CD4-positive, CD25-positive, alpha-beta regulatory T cell (primary cell): ENCODE measurements at regions not wholly inside any gene's neighbourhood (a gene's known extent, or its start where the extent isn't known, plus 50 kb on each side); places are given as distances from the start of the nearest gene placed in this dataset.

ENCODE experiments used
- ATAC-seq, 2 donors: fragments of 150-1000 bp; cut with Tn5 transposase; one replicate each; pipeline ENCODE4 v1.10.0; 2021; ENCODE audit warnings: low read depth in 2 of 2, moderate number of reproducible peaks in 2 of 2, moderate library complexity in 1 of 2
- DNase-seq, 3 donors: peaks; one replicate each; pipeline versions ENCODE4 v3.0.0 to v3.0.0-alpha.2; 2012 to 2022; ENCODE audit warnings: mixed read lengths in 1 of 3
- H3K27ac ChIP-seq: one replicate; pipeline ENCODE4 v1.7.0; 2013; ENCODE audit warnings: mild to moderate bottlenecking, low read length; ENCODE audit not compliant: insufficient read depth, poor library complexity, severe bottlenecking
- H3K27me3 ChIP-seq: one replicate; pipeline ENCODE4 v1.7.0; 2013; ENCODE audit warnings: low read length; ENCODE audit not compliant: control insufficient read depth, insufficient read depth
- H3K36me3 ChIP-seq: one replicate; pipeline ENCODE4 v1.7.0; 2013; ENCODE audit warnings: mild to moderate bottlenecking, low read length, moderate library complexity; ENCODE audit not compliant: control insufficient read depth, insufficient read depth
- H3K4me1 ChIP-seq: 2 replicates; pipeline ENCODE4 v1.7.0; 2013; ENCODE audit warnings: mild to moderate bottlenecking, low read length; ENCODE audit not compliant: insufficient read depth, control insufficient read depth, poor library complexity, severe bottlenecking
- H3K4me3 ChIP-seq: one replicate; pipeline ENCODE4 v1.7.0; 2013; ENCODE audit warnings: low read depth, mild to moderate bottlenecking, low read length, moderate library complexity
- H3K9me3 ChIP-seq, 2 experiments: 1 replicate in 1 of 2; 2 replicates in 1 of 2; pipeline ENCODE4 v1.7.0; 2013; ENCODE audit warnings: low read length in 2 of 2, mild to moderate bottlenecking in 1 of 2, moderate library complexity in 1 of 2; ENCODE audit not compliant: control insufficient read depth in 2 of 2
- H3K27ac Mint-ChIP-seq, 3 donors: one replicate each; pipeline ENCODE4 v1.8.0; 2020 to 2022; ENCODE audit warnings: mild to moderate bottlenecking in 3 of 3, mixed read lengths in 3 of 3, moderate library complexity in 2 of 3
- H3K27me3 Mint-ChIP-seq: one replicate; pipeline ENCODE4 v1.8.0; 2022; ENCODE audit warnings: mild to moderate bottlenecking, mixed read lengths
- H3K36me3 Mint-ChIP-seq: one replicate; pipeline ENCODE4 v1.8.0; 2020; ENCODE audit warnings: mixed read lengths
- H3K4me1 Mint-ChIP-seq, 4 donors: one replicate each; pipeline ENCODE4 v1.8.0; 2020 to 2022; ENCODE audit warnings: mixed read lengths in 4 of 4, mild to moderate bottlenecking in 1 of 4
- H3K4me3 Mint-ChIP-seq, 4 donors: one replicate each; pipeline ENCODE4 v1.8.0; 2020 to 2022; ENCODE audit warnings: mild to moderate bottlenecking in 4 of 4, mixed read lengths in 4 of 4, moderate library complexity in 3 of 4
- H3K9me3 Mint-ChIP-seq, 7 donors: one replicate each; pipeline ENCODE4 v1.8.0; 2020 to 2022; ENCODE audit warnings: mixed read lengths in 7 of 7, mild to moderate bottlenecking in 3 of 7, moderate library complexity in 2 of 7

DNA sequence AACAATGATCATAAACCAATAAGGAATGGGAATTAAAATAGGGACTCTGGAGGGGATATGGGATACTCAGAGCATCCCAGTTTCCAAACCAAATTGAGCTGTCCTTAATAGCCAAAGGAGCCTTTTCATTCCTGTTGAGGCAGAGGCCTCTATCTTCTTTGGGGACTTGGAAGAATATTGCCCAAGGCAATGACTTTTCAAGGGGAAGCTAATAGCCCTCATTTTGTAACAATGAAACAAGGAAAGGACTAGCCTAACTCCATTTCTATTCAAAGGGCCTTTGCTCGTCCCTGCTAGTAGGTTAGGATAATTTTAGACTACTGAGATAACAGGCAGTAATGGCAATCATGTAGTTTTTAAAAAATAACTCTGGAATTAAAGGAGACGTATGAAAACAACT, 789.8 kb upstream of the SLITRK5 start:
- DNase-seq: no peak
- H3K4me3 ChIP-seq: no peak overlapping the region
- no peaks in the 10 kb centered on the region for H3K4me1 ChIP-seq
- Mint-ChIP-seq H3K27me3 (no peaks in the 10 kb centered on the region), H3K4me1 (peaks cover 0 to 4% (median 0%) of the 10 kb centered on the region in 4 donors), H3K4me3 (no peak overlapping the region), H3K27ac (no peak overlapping the region), H3K9me3 (peaks cover 0 to 20% (median 5%) of the 10 kb centered on the region in 7 donors), H3K36me3 (no peaks in the 10 kb centered on the region)
- no peaks in the 10 kb centered on the region for H3K27me3 ChIP-seq
- no peak for ATAC-seq
- H3K36me3 ChIP-seq: no peaks in the 10 kb centered on the region
- peaks cover 0 to 17% of the 10 kb centered on the region in 2 experiments for H3K9me3 ChIP-seq
- H3K27ac ChIP-seq: no peak overlapping the region

DNA sequence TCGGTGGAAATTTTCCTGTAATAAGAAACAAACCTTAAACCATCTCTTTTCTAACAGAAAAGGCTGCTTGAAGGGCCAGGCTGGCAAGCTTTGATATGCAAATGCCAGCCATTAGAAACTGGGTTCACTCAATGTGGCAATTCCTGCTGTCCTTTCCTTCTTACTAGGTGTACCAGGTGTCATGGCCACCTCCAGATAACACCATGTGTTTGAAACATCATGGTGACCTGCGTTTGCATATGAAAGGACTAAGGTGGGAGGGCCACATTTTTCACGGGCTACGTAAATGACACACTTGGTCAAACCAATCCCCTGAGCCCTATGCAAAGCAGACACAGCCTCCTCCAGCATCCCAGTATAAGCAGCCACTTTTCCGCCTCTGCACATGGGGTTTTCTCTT, 789.1 kb upstream of the SLITRK5 start:
- Histone ChIP-seq H3K9me3 (peaks cover 0 to 17% of the 10 kb centered on the region in 2 experiments), H3K4me3 (no peak overlapping the region), H3K27me3 (no peaks in the 10 kb centered on the region), H3K27ac (no peak overlapping the region), H3K4me1 (no peaks in the 10 kb centered on the region), H3K36me3 (no peaks in the 10 kb centered on the region)
- H3K27me3 Mint-ChIP-seq: no peaks in the 10 kb centered on the region
- H3K9me3 Mint-ChIP-seq: peaks cover 0 to 20% (median 5%) of the 10 kb centered on the region in 7 donors
- H3K4me3 Mint-ChIP-seq: no peak overlapping the region
- H3K36me3 Mint-ChIP-seq: no peaks in the 10 kb centered on the region
- ATAC-seq (no peak), DNase-seq (no peak)
- no peak overlapping the region for H3K27ac Mint-ChIP-seq
- H3K4me1 Mint-ChIP-seq: peaks cover 0 to 4% (median 0%) of the 10 kb centered on the region in 4 donors

DNA sequence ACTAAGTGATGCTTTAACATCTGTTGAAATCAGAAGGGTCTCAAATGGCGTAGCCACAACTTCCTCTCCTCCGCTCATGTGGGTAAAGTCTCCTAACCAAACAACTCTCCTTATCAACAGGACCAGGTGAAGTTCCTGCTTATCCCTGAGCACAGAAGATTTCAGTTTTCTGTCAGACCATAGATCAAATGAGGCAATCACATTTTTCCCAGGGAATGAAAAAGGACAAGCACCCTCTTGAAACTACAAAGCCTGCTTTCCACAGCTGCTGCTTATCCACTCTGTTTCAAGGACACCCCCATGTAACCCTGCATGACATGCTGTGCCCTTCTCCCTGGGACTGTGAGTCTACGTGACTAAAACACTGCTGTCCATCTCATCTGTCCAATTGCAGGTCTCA, 788.3 kb upstream of the SLITRK5 start:
- H3K36me3 ChIP-seq: no peaks in the 10 kb centered on the region
- no peaks in the 10 kb centered on the region for H3K36me3 Mint-ChIP-seq
- H3K27ac Mint-ChIP-seq: no peak overlapping the region
- H3K27me3 Mint-ChIP-seq: no peaks in the 10 kb centered on the region
- peaks cover 0 to 17% of the 10 kb centered on the region in 2 experiments for H3K9me3 ChIP-seq
- ATAC-seq: no peak
- H3K27ac ChIP-seq: no peak overlapping the region
- no peaks in the 10 kb centered on the region for H3K4me1 ChIP-seq
- no peaks in the 10 kb centered on the region for H3K27me3 ChIP-seq
- H3K4me3 Mint-ChIP-seq: no peak overlapping the region
- H3K4me1 Mint-ChIP-seq: peaks cover 0 to 4% (median 0%) of the 10 kb centered on the region in 4 donors
- no peak overlapping the region for H3K4me3 ChIP-seq
- no peak for DNase-seq
- peaks cover 0 to 23% (median 5%) of the 10 kb centered on the region in 7 donors for H3K9me3 Mint-ChIP-seq

DNA sequence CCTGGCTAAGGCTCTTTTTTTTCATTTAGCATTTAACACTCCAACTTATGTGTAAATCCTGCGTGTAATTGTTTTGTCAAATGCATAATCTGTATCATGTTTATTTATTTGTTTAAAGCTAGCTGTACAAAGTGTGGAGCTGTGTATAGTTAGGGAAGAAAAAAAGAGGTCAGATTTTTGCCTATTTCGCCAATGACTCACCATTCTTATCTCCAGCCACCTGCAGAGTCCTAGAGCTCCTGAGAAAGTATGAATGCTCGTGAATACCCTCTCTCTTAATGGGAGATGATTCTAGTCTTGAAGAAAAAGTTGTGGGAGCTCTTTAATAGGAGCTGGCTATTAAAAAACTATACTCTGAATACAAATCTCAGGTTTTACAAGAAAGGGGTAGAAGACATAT, 778.8 kb upstream of the SLITRK5 start:
- Mint-ChIP-seq H3K36me3 (no peaks in the 10 kb centered on the region), H3K9me3 (peaks cover 0 to 30% (median 12%) of the 10 kb centered on the region in 7 donors), H3K27me3 (no peaks in the 10 kb centered on the region), H3K4me1 (no peaks in the 10 kb centered on the region), H3K4me3 (no peak overlapping the region), H3K27ac (no peak overlapping the region)
- Histone ChIP-seq H3K27ac (no peak overlapping the region), H3K4me1 (no peaks in the 10 kb centered on the region), H3K27me3 (no peaks in the 10 kb centered on the region), H3K9me3 (peaks cover 0 to 4% of the 10 kb centered on the region in 2 experiments), H3K36me3 (no peaks in the 10 kb centered on the region), H3K4me3 (no peak overlapping the region)
- ATAC-seq: no peak
- DNase-seq: no peak

DNA sequence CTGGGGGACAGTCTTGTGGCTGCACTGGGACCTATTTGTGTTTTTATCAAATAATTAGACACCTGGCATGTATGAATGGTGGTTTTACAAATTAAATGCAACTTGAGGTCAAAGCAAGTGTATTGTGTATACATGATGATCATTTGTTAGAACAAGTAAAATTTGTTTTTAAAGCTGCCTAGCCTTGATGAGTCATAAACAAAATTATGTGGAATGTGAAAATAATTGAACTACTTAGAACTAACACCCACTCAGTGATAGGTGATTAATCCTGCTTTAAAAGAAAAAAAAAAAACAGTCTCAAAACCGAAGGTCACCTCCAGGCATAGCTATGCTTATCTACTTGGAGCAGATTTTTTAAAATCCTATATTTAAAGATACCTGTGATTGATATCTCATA, 770.3 kb upstream of the SLITRK5 start:
- Mint-ChIP-seq H3K27me3 (no peaks in the 10 kb centered on the region), H3K4me1 (no peaks in the 10 kb centered on the region), H3K4me3 (no peak overlapping the region), H3K36me3 (no peaks in the 10 kb centered on the region), H3K9me3 (peaks cover 0 to 22% (median 6%) of the 10 kb centered on the region in 7 donors), H3K27ac (no peak overlapping the region)
- no peaks in the 10 kb centered on the region for H3K9me3 ChIP-seq
- H3K36me3 ChIP-seq: no peaks in the 10 kb centered on the region
- no peaks in the 10 kb centered on the region for H3K4me1 ChIP-seq
- H3K4me3 ChIP-seq: no peak overlapping the region
- no peaks in the 10 kb centered on the region for H3K27me3 ChIP-seq
- no peak for ATAC-seq
- H3K27ac ChIP-seq: no peak overlapping the region
- no peak for DNase-seq

DNA sequence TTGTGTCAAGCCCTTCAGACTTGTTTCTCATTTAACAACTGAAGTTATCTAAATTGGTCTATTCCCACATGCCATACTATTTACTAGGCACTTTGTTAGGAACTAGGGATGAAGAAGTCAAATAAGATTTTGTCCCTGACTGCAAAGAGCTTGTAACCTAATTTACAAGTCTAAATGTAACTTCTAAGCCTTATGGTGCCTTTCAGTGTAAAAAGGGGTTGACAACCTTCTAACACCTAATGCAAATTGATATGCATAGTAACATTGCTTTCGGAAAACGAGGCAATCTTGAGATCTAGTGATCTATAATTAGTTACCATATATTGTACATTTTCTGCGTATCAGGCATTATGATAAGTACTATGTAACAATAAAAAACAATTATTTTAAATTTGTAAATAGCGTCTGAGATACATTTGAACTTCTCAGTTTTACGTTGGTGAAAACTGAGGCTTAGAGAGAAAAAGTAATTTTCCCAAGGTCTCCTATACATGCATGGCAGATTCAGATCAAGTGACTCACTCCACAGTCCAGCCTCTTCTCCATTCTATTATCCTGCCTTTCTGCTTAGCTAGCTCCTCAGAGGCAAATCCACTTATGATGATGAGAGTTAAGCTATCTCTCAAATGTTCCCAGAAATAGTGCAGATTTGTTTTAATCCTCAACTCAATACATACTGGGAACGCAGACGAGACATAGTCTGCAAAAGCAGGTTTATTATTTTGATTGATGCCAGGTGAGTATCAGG, 764.9 kb upstream of the SLITRK5 start:
- H3K9me3 ChIP-seq: peaks cover 0 to 3% of the 10 kb centered on the region in 2 experiments
- no peak overlapping the region for H3K4me3 Mint-ChIP-seq
- H3K27me3 ChIP-seq: no peaks in the 10 kb centered on the region
- no peaks in the 10 kb centered on the region for H3K4me1 ChIP-seq
- no peak for ATAC-seq
- H3K27ac Mint-ChIP-seq: no peak overlapping the region
- H3K36me3 ChIP-seq: no peaks in the 10 kb centered on the region
- no peak overlapping the region for H3K4me3 ChIP-seq
- H3K27me3 Mint-ChIP-seq: no peaks in the 10 kb centered on the region
- H3K27ac ChIP-seq: no peak overlapping the region
- no peaks in the 10 kb centered on the region for H3K4me1 Mint-ChIP-seq
- H3K9me3 Mint-ChIP-seq: peaks cover 0 to 12% (median 6%) of the 10 kb centered on the region in 7 donors
- no peaks in the 10 kb centered on the region for H3K36me3 Mint-ChIP-seq
- no peak for DNase-seq

DNA sequence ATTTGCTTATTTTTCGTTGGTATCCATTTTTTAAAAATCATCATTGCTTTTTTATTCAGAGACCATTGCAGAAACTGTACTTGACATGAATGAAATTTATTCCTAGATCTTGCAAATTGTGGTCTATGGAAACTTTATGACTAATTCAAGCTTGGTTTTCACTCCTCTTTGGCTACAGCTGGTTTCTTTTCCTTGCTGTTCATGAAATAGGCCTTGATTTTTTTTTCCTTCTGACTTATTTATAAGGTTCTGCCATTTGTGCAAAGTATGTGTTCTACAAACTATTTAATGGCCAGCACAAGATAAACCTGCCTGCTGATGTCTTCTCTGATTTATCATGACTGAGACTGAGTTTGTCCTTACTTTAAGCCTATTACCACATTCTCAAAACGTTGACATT, 764.0 kb upstream of the SLITRK5 start:
- no peak overlapping the region for H3K27ac ChIP-seq
- no peaks in the 10 kb centered on the region for H3K27me3 ChIP-seq
- DNase-seq (no peak), ATAC-seq (no peak)
- H3K36me3 ChIP-seq: no peaks in the 10 kb centered on the region
- no peak overlapping the region for H3K27ac Mint-ChIP-seq
- no peaks in the 10 kb centered on the region for H3K4me1 ChIP-seq
- no peaks in the 10 kb centered on the region for H3K36me3 Mint-ChIP-seq
- H3K9me3 ChIP-seq: peaks cover 0 to 3% of the 10 kb centered on the region in 2 experiments
- H3K4me3 ChIP-seq: no peak overlapping the region
- no peaks in the 10 kb centered on the region for H3K4me1 Mint-ChIP-seq
- H3K4me3 Mint-ChIP-seq: no peak overlapping the region
- H3K27me3 Mint-ChIP-seq: no peaks in the 10 kb centered on the region
- H3K9me3 Mint-ChIP-seq: peaks cover 0 to 12% (median 6%) of the 10 kb centered on the region in 7 donors

DNA sequence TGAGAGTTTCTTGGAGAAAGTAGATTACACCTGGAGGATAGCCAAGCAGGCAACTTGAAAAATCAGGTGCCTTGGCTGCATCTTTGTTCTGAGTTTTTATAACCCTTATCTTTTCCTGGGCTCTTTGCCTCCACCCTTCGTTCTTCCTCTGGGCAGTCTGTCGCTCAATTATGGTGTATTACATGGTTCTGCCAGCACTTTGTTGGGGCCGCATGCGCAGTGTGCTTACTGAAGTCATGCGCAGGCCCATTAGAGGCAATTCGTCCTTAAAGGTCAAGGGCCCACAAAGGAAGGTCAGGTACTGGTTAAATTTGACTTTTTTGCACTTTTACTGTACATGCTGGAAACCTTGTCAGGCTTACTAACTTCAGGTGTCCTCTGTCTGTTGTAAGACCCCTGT, 761.9 kb upstream of the SLITRK5 start:
- Histone ChIP-seq H3K27ac (no peak overlapping the region), H3K27me3 (no peaks in the 10 kb centered on the region), H3K4me3 (no peak overlapping the region), H3K9me3 (peaks cover 3 to 4% of the 10 kb centered on the region in 2 experiments), H3K36me3 (no peaks in the 10 kb centered on the region), H3K4me1 (no peaks in the 10 kb centered on the region)
- Mint-ChIP-seq H3K4me3 (no peak overlapping the region), H3K4me1 (no peaks in the 10 kb centered on the region), H3K9me3 (peaks cover 0 to 18% (median 4%) of the 10 kb centered on the region in 7 donors), H3K36me3 (no peaks in the 10 kb centered on the region), H3K27me3 (no peaks in the 10 kb centered on the region), H3K27ac (no peak overlapping the region)
- no peak for ATAC-seq
- no peak for DNase-seq
